ENCODE measurements at regions not wholly inside any gene's neighbourhood (a gene's known extent, or its start where the extent isn't known, plus 50 kb on each side); places are given as distances from the start of the nearest gene placed in this dataset.
A peak's percentile ranks its signal among the peaks of the same experiment; 100 is the strongest.

DNA sequence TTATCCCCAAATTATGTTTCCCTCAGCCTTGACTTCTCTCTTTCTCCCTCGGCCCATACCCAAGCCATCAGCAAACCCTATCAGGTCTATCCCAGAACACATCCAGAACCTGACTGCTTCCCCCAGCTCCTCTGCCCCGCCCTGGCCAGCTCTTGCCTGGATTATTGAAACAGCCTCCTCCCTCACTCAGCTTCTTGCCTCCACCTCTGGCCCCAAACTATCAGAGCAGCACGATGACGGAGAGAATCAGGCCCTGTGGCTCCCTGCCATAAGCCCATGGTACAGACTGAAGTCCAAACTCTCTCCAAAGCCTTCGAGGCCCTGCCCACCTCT lies 105.3 kb upstream of the LINGO1 start:
- Histone ChIP-seq H3K4ac (replicated peaks; ENCODE audit: insufficient read length, low read depth, low read length) (peak overlapping the region; percentile 22), H2BK20ac (ENCODE audit: low read length) (peak overlapping the region; percentile 99), H3K4me2 (ENCODE audit: insufficient read depth in 1 of 2, low read depth in 2 of 2, low read length in 2 of 2) (no peak overlapping the region; a peak in 1 of 4 replicates), H3K79me2 (ENCODE audit: control insufficient read depth in 1 of 2, insufficient read depth in 2 of 2, low read length in 2 of 2) (no peaks in the 10 kb centered on the region), H3K14ac (ENCODE audit: insufficient read length) (no peak overlapping the region), H4K8ac (ENCODE audit: extremely low read depth, insufficient read depth, low read length) (no peak overlapping the region), H3K27me3 (replicated peaks in 1 of 4; ENCODE audit: control insufficient read depth in 3 of 4, extremely low read depth in 1 of 4, insufficient read depth in 3 of 4, low read length in 3 of 4) (no peaks in the 10 kb centered on the region; a peak in 1 of 7 replicates), H3K23ac (ENCODE audit: insufficient read length) (no peak overlapping the region), H2AFZ (ENCODE audit: low read length) (no peak overlapping the region), H3K9me3 (ENCODE audit: insufficient read depth in 2 of 2, low read depth in 1 of 2, low read length in 1 of 2) (no peaks in the 10 kb centered on the region), H3K27ac (ENCODE audit: low read depth, low read length) (no peak overlapping the region), H3K79me1 (ENCODE audit: low read depth, low read length) (no peaks in the 10 kb centered on the region; the same call in 1 of the 2 replicates), H4K5ac (ENCODE audit: insufficient read length, low read depth, low read length) (no peak overlapping the region), H2BK12ac (ENCODE audit: low read depth, low read length) (peak overlapping the region; percentile 94; the same call in 1 of the 2 replicates), H3K18ac (ENCODE audit: extremely low read depth, low read length) (peak overlapping the region; percentile 76), H3K36me3 (ENCODE audit: control insufficient read depth in 2 of 4, insufficient read depth in 4 of 4, low read length in 3 of 4) (no peaks in the 10 kb centered on the region), H2AK5ac (ENCODE audit: low read depth, low read length) (peak overlapping the region; percentile 4; the same call in 1 of the 2 replicates), H3K4me1 (replicated peaks in 1 of 4; ENCODE audit: control insufficient read depth in 3 of 4, insufficient read depth in 4 of 4, low read length in 3 of 4) (peaks cover 11 to 36% (median 22%) of the 10 kb centered on the region in 4 experiments), H4K91ac (replicated peaks; ENCODE audit: insufficient read length, low read length) (peak overlapping the region; percentile 81), H3K23me2 (ENCODE audit: low read depth, low read length) (no peaks in the 10 kb centered on the region; the same call in 1 of the 2 replicates), H3K4me3 (ENCODE audit: extremely low read depth in 1 of 4, insufficient read depth in 2 of 4, low read depth in 3 of 4, low read length in 4 of 4) (no peak overlapping the region), H3K9ac (replicated peaks in 1 of 4; ENCODE audit: extremely low read depth in 1 of 4, low read depth in 3 of 4, low read length in 3 of 4) (no peak overlapping the region), H4K20me1 (replicated peaks in 1 of 2; ENCODE audit: control insufficient read depth in 1 of 2, insufficient read depth in 2 of 2, low read length in 2 of 2) (no peaks in the 10 kb centered on the region), H2BK15ac (ENCODE audit: low read length) (0 out of 2 replicates have a peak overlapping the region, but pooled peaks have one; percentile 6), H2BK5ac (ENCODE audit: low read depth, low read length) (peak overlapping the region; percentile 45; the same call in 1 of the 2 replicates), H3K56ac (replicated peaks; ENCODE audit: insufficient read length, low read depth, low read length) (no peak overlapping the region), H2BK120ac (replicated peaks; ENCODE audit: low read depth, low read length) (no peak overlapping the region)
- CTCF ChIA-PET (ENCODE audit: partially characterized antibody): interaction anchor here (1.5 kb wide), 1 partner anchor 87 kb away, joined by 3 read pairs; no protein-coding TSS in a partner anchor
- no peak for DNase-seq (ENCODE audit: low read depth in 1 of 2, low spot score in 2 of 2)
- no peak for TF ChIP-seq FOSL1 (IDR thresholded peaks at IDR 0.05; ENCODE audit: insufficient read depth, low read depth, low read length)
- POLR2A ChIA-PET (ENCODE audit: partially characterized antibody): interaction anchor here (0.7 to 2.2 kb wide), 4 partner anchors 9 to 454 kb away, joined by 3 to 8 read pairs (median 3); partner anchors contain the start of gene LINGO1
- FAIRE-seq: no peak
- WGBS, 2 experiments (ENCODE audit: extremely low coverage in 1 of 2, insufficient coverage in 1 of 2, insufficient read length in 1 of 2, insufficient replicate concordance in 2 of 2, low coverage in 1 of 2, low lambda C conversion rate in 2 of 2, missing lambda C conversion rate in 1 of 2): 90% methylated on average over 5 of the region's 5 CpGs; no CpG with 5 or more reads in 1 of the 2 experiments

Measured in H1 (cell line).